ENCODE measurements at regions not wholly inside any gene's neighbourhood (a gene's known extent, or its start where the extent isn't known, plus 50 kb on each side); places are given as distances from the start of the nearest gene placed in this dataset.

DNA sequence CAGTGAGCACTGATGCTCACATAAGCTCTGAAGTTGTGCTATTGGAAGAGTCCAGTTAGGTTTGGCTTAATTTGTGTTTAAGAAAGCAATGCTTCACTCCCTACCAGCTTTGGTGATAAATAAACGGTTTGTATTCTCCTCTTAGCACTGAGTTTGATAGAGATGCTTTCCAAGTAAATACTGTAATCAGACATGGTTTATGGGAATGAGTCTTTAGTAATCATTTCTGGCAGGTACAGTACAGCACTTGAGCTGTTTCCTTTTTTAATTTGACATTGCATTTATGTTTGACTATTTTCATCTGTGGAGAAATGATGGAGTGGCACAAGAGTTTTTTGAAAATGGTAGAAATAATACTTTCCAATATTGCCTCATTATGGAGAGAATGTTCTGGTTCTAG is 455.3 kb downstream of the ACTRT1 start:
- no peak overlapping the region for H3K9ac ChIP-seq
- TF ChIP-seq Cebpa-rat (IDR thresholded peaks at IDR 0.05), result no peak
- no peaks in the 10 kb centered on the region for H3K36me3 ChIP-seq
- no peaks in the 10 kb centered on the region for H3K4me1 ChIP-seq
- peaks cover 45% of the 10 kb centered on the region for H3K27me3 ChIP-seq
- no peaks in the 10 kb centered on the region for H3K9me3 ChIP-seq
- no peak overlapping the region for H3K4me3 ChIP-seq
- H3K4me2 ChIP-seq, result no peak overlapping the region
- H3K27ac ChIP-seq, result no peak overlapping the region
- no peaks in the 10 kb centered on the region for H4K20me1 ChIP-seq

DNA sequence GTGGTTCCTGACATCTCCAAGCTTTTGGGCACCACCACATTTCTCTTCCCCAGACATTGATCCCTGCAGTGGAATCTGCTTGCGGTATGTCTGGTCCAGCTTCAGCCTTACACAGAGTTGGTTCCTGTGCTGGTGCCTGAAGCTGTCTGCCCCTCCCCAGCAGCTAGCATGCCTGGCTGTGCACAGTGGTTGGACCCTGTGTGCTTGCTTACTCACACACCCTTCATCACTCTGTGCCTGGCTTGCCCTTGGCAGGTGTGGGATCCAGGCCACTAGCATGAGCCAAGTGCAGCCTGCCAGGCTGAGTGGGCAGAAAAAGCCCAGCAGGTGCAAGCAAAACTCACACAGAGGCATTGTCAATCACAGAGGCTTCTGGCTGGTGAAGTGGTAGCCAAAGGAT is 473.8 kb downstream of the ACTRT1 start:
- no peak for TF ChIP-seq Cebpa-rat (IDR thresholded peaks at IDR 0.05)
- Histone ChIP-seq H3K4me3 (no peak overlapping the region), H3K9me3 (peaks cover 39% of the 10 kb centered on the region), H3K27ac (no peak overlapping the region), H3K36me3 (no peaks in the 10 kb centered on the region), H4K20me1 (no peaks in the 10 kb centered on the region), H3K9ac (no peak overlapping the region), H3K4me2 (no peak overlapping the region), H3K27me3 (peaks cover 7% of the 10 kb centered on the region), H3K4me1 (no peaks in the 10 kb centered on the region)

DNA sequence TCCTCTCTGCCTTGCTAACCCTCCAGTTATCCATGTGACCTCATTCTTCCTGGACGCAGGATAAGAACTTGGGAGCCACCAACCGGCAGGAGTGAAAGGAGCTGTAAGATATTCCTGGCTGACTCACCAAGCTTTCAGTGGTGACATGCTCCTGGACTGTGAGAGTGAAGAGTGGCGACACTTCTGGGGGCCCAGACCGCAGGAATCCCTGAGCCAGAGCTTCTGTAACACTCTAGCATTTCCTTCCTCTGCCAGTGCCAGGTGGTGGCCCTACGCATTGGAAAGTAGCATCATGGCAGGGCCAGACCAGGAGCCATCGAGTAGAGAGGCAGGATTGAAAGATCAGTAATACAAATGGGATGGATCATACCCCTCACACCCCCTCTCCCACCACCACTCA is 474.3 kb downstream of the ACTRT1 start:
- Histone ChIP-seq H3K27me3 (peaks cover 7% of the 10 kb centered on the region), H3K4me2 (no peak overlapping the region), H3K36me3 (no peaks in the 10 kb centered on the region), H3K4me3 (no peak overlapping the region), H3K9me3 (peaks cover 39% of the 10 kb centered on the region), H3K9ac (no peak overlapping the region), H3K27ac (no peak overlapping the region), H3K4me1 (no peaks in the 10 kb centered on the region), H4K20me1 (no peaks in the 10 kb centered on the region)
- no peak for TF ChIP-seq Cebpa-rat (IDR thresholded peaks at IDR 0.05)

- no peaks in the 10 kb centered on the region for H4K20me1 ChIP-seq
- 0 out of 2 replicates have a peak, but pooled peaks cover 4% of the 10 kb centered on the region for H3K4me1 ChIP-seq
- peaks cover 23% of the 10 kb centered on the region; the same call in 1 of the 2 replicates for H3K27me3 ChIP-seq
- no peak overlapping the region for H3K4me2 ChIP-seq
- peaks cover 39% of the 10 kb centered on the region for H3K9me3 ChIP-seq
- no peak for TF ChIP-seq Cebpa-rat (IDR thresholded peaks at IDR 0.05)
- H3K9ac ChIP-seq, result no peak overlapping the region
- H3K27ac ChIP-seq, result no peak overlapping the region
- no peaks in the 10 kb centered on the region for H3K36me3 ChIP-seq
- no peak overlapping the region for H3K4me3 ChIP-seq
Observed at GRCh38 chrX:127574829-127575228, 477.4 kb downstream of the ACTRT1 start.

GRCh38 chrX:127572471-127572870 is 479.7 kb downstream of the ACTRT1 start:
- Histone ChIP-seq H3K4me2 (peak overlapping the region; percentile 1), H3K27ac (no peak overlapping the region), H3K9ac (no peak overlapping the region), H3K4me3 (no peak overlapping the region), H3K4me1 (0 out of 2 replicates have a peak, but pooled peaks cover 4% of the 10 kb centered on the region), H3K36me3 (no peaks in the 10 kb centered on the region), H3K27me3 (peaks cover 26% of the 10 kb centered on the region; the same call in 1 of the 2 replicates), H4K20me1 (no peaks in the 10 kb centered on the region), H3K9me3 (peaks cover 28% of the 10 kb centered on the region)
- no peak for TF ChIP-seq Cebpa-rat (IDR thresholded peaks at IDR 0.05)

DNA sequence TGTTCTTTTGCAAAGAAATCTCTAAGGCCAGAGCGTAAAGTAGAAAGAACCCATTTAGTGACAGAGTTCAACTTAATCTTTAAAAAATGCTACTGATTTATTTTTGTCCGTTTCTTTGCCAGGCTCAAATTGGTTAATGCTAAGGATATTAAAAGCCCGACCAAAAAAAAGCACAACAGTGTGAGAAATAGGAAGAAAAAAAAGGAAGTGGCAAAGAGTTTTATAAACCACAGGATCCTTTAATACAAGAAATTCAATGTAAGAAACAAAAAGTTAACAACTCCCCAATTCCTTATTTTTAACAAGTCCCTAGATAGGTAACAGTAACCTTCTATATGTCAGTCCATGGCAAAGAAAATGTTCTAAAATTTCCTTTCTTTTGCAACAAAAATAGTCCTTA is 480.4 kb downstream of the ACTRT1 start:
- no peak for TF ChIP-seq Cebpa-rat (IDR thresholded peaks at IDR 0.05)
- H3K36me3 ChIP-seq, result no peaks in the 10 kb centered on the region
- H3K9me3 ChIP-seq, result peaks cover 22% of the 10 kb centered on the region
- peaks cover 26% of the 10 kb centered on the region; the same call in 1 of the 2 replicates for H3K27me3 ChIP-seq
- H3K4me1 ChIP-seq, result 0 out of 2 replicates have a peak, but pooled peaks cover 4% of the 10 kb centered on the region
- H4K20me1 ChIP-seq, result no peaks in the 10 kb centered on the region
- H3K4me2 ChIP-seq, result peak overlapping the region; percentile 1; the same call in 1 of the 2 replicates
- H3K27ac ChIP-seq, result no peak overlapping the region
- no peak overlapping the region for H3K4me3 ChIP-seq
- no peak overlapping the region for H3K9ac ChIP-seq

GRCh38 chrX:127570276-127570675 is 481.9 kb downstream of the ACTRT1 start:
- no peaks in the 10 kb centered on the region for H4K20me1 ChIP-seq
- peaks cover 35% of the 10 kb centered on the region; the same call in 1 of the 2 replicates for H3K27me3 ChIP-seq
- H3K9ac ChIP-seq, result no peak overlapping the region
- H3K4me1 ChIP-seq, result 0 out of 2 replicates have a peak, but pooled peaks cover 4% of the 10 kb centered on the region
- H3K4me3 ChIP-seq, result no peak overlapping the region
- no peak overlapping the region for H3K27ac ChIP-seq
- 0 out of 2 replicates have a peak, but pooled peaks cover 8% of the 10 kb centered on the region for H3K9me3 ChIP-seq
- H3K36me3 ChIP-seq, result no peaks in the 10 kb centered on the region
- no peak for TF ChIP-seq Cebpa-rat (IDR thresholded peaks at IDR 0.05)
- H3K4me2 ChIP-seq, result no peak overlapping the region

DNA sequence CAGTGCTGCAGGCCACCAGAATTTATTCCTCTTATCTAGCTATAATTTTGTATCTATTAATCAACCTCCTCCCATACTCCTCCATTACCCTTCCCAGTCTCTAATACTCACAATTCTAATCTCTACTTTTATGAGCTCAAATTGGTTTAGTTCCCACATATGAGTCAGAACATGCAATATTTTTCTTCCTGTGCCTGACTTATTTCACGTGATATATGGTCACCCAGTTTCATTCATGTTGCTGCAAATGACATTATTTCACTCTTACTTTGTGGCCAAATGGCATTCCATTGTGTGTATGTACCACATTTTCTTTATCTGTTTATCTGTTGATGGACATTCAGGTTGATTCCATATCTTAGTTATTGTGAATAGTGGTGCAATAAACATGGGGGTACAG is 483.5 kb downstream of the ACTRT1 start:
- Histone ChIP-seq H3K4me3 (no peak overlapping the region), H3K4me1 (0 out of 2 replicates have a peak, but pooled peaks cover 4% of the 10 kb centered on the region), H3K27me3 (peaks cover 35% of the 10 kb centered on the region; the same call in 1 of the 2 replicates), H3K36me3 (no peaks in the 10 kb centered on the region), H3K9me3 (no peaks in the 10 kb centered on the region), H3K9ac (no peak overlapping the region), H3K27ac (no peak overlapping the region), H3K4me2 (no peak overlapping the region), H4K20me1 (no peaks in the 10 kb centered on the region)
- no peak for TF ChIP-seq Cebpa-rat (IDR thresholded peaks at IDR 0.05)

DNA sequence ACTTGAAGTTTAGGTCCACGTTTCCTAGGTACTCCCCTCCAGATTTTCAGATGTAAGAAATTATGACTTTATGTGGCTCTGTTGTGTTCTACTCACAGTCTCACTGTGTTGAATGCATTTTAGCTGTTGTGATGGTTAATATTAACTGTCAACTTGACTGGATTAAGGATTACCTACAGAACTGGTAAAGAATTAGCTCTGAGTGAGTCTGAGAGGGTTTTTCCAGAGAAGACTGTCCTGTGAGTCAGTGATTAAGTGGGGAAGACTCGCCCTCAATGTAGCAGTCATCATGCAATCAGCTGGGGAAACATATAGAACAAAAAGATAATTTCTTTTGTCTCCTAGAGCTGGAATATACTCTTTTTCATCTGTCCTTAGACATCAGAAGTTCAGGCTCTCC is 493.4 kb downstream of the ACTRT1 start:
- Histone ChIP-seq H4K20me1 (no peaks in the 10 kb centered on the region), H3K4me2 (no peak overlapping the region), H3K9ac (no peak overlapping the region), H3K9me3 (peaks cover 10% of the 10 kb centered on the region), H3K27me3 (peaks cover 10% of the 10 kb centered on the region), H3K4me3 (no peak overlapping the region), H3K36me3 (no peaks in the 10 kb centered on the region), H3K27ac (no peak overlapping the region), H3K4me1 (no peaks in the 10 kb centered on the region)
- TF ChIP-seq Cebpa-rat (IDR thresholded peaks at IDR 0.05), result no peak

DNA sequence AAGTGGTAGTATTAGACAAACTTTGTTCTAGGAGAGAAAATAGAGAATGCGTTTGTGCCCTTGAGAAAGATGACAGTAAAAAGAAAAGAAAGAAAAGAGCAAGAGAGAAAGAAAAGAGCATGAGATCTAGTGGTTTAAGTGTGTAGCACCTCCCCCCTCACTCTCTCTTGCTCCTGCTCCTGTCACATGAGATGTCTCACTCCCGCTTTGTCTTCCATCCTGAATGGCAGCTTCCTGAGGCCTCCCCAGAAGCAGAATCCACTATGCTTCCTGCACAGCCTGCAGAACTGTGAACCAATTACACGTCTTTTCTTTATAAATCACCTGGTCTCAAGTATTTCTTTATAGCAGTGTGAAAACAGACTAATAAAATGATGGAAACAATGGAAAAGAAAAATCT is 499.6 kb downstream of the ACTRT1 start:
- H3K9ac ChIP-seq, result no peak overlapping the region
- peaks cover 5% of the 10 kb centered on the region; the same call in 1 of the 2 replicates for H3K9me3 ChIP-seq
- no peaks in the 10 kb centered on the region for H3K36me3 ChIP-seq

DNA sequence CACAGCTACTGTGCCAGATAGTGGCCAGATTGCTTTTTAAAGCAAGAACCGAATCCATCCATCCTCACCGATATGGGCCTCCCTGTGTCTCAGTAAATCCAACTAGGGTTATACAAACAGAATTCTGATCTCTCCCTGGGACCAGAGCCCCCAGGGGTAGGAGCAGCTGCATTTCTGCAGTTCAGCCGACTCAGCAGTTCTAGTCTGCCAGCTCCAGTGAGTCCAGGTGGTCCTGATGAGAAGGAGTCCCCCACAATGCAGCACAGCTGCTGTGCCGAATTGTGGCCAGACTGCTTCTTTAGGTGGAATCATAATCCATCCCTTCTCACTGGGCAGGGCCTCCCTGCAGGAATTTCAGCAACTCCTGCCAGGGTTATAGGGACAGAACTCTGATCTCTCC is 532.9 kb downstream of the ACTRT1 start:
- Histone ChIP-seq H3K4me1 (no peaks in the 10 kb centered on the region), H3K27me3 (peaks cover 40% of the 10 kb centered on the region; the same call in 1 of the 2 replicates), H4K20me1 (no peaks in the 10 kb centered on the region), H3K36me3 (no peaks in the 10 kb centered on the region), H3K4me2 (no peak overlapping the region), H3K27ac (no peak overlapping the region), H3K9me3 (peaks cover 7% of the 10 kb centered on the region; the same call in 1 of the 2 replicates), H3K4me3 (no peak overlapping the region), H3K9ac (no peak overlapping the region)
- TF ChIP-seq Cebpa-rat (IDR thresholded peaks at IDR 0.05), result no peak

More for the DNA sequence above, 499.6 kb downstream of the ACTRT1 start:
- Histone ChIP-seq H3K4me1 (no peaks in the 10 kb centered on the region), H3K4me2 (no peak overlapping the region), H3K27ac (no peak overlapping the region), H4K20me1 (no peaks in the 10 kb centered on the region), H3K4me3 (no peak overlapping the region), H3K27me3 (peaks cover 34% of the 10 kb centered on the region)
- TF ChIP-seq Cebpa-rat (IDR thresholded peaks at IDR 0.05), result no peak

Data from BLaER1 (cell line).